ENCODE measurements at regions not wholly inside any gene's neighbourhood (a gene's known extent, or its start where the extent isn't known, plus 50 kb on each side); places are given as distances from the start of the nearest gene placed in this dataset.

GRCh38 chr1:229130028-229130668 is 140.8 kb upstream of the RAB4A start (continued):
- 0 out of 2 replicates have a peak, but pooled peaks have one; percentile 50 for TF ChIP-seq MTERF4 (CRISPR knock-in tag; IDR thresholded peaks at IDR 0.05)
- peak; percentile 95 for TF ChIP-seq GATAD2A (CRISPR knock-in tag; IDR thresholded peaks at IDR 0.05)
- TF ChIP-seq ZFP1 (CRISPR knock-in tag; IDR thresholded peaks at IDR 0.05), result no peak
- TF ChIP-seq IKZF5 (CRISPR knock-in tag; IDR thresholded peaks at IDR 0.05), result peak; percentile 44; the same call in 1 of the 2 replicates
- TF ChIP-seq POGK (CRISPR knock-in tag; conservative IDR thresholded peaks at IDR 0.05), result peak; percentile 65
- peak; percentile 61; the same call in 1 of the 2 replicates for TF ChIP-seq NFIC (IDR thresholded peaks at IDR 0.05; ENCODE audit: low read length)
- peak; percentile 49; the same call in 1 of the 2 replicates for TF ChIP-seq ZNF501 (CRISPR knock-in tag; IDR thresholded peaks at IDR 0.05)
- TF ChIP-seq RARG (CRISPR knock-in tag; IDR thresholded peaks at IDR 0.05; ENCODE audit: low read depth), result no peak
- TF ChIP-seq ZNF468 (CRISPR knock-in tag; IDR thresholded peaks at IDR 0.05), result no peak
- TF ChIP-seq, protein P1, sequence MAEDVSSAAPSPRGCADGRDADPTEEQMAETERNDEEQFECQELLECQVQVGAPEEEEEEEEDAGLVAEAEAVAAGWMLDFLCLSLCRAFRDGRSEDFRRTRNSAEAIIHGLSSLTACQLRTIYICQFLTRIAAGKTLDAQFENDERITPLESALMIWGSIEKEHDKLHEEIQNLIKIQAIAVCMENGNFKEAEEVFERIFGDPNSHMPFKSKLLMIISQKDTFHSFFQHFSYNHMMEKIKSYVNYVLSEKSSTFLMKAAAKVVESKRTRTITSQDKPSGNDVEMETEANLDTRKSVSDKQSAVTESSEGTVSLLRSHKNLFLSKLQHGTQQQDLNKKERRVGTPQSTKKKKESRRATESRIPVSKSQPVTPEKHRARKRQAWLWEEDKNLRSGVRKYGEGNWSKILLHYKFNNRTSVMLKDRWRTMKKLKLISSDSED (CRISPR knock-in tag; IDR thresholded peaks at IDR 0.05), result 0 out of 2 replicates have a peak, but pooled peaks have one; percentile 47
- no peak for TF ChIP-seq SP1 (IDR thresholded peaks at IDR 0.05)
- TF ChIP-seq SP1 (CRISPR knock-in tag; IDR thresholded peaks at IDR 0.05), result peak; percentile 26; the same call in 1 of the 2 replicates
- TF ChIP-seq MZF1 (CRISPR knock-in tag; IDR thresholded peaks at IDR 0.05; ENCODE audit: borderline replicate concordance), result no peak
- TF ChIP-seq, protein P2, sequence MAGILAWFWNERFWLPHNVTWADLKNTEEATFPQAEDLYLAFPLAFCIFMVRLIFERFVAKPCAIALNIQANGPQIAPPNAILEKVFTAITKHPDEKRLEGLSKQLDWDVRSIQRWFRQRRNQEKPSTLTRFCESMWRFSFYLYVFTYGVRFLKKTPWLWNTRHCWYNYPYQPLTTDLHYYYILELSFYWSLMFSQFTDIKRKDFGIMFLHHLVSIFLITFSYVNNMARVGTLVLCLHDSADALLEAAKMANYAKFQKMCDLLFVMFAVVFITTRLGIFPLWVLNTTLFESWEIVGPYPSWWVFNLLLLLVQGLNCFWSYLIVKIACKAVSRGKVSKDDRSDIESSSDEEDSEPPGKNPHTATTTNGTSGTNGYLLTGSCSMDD (CRISPR knock-in tag; IDR thresholded peaks at IDR 0.05), result no peak
- 0 out of 2 replicates have a peak, but pooled peaks have one; percentile 38 for TF ChIP-seq DNMT1 (CRISPR knock-in tag; IDR thresholded peaks at IDR 0.05)
- TF ChIP-seq SIN3B (IDR thresholded peaks at IDR 0.05; ENCODE audit: low read length), result no peak
- TF ChIP-seq NFKB2 (CRISPR knock-in tag; IDR thresholded peaks at IDR 0.05; ENCODE audit: borderline replicate concordance), result peak; percentile 70; the same call in 1 of the 2 replicates
- TF ChIP-seq SATB2 (CRISPR knock-in tag; IDR thresholded peaks at IDR 0.05), result no peak
- TF ChIP-seq ZNF678 (CRISPR knock-in tag; IDR thresholded peaks at IDR 0.05), result no peak
- TF ChIP-seq RAD21 (CRISPR knock-in tag; IDR thresholded peaks at IDR 0.05), result peak; percentile 47; the same call in 1 of the 2 replicates
- peak; percentile 22; the same call in 1 of the 2 replicates for TF ChIP-seq ZBTB21 (CRISPR knock-in tag; IDR thresholded peaks at IDR 0.05)
- peak; percentile 92 for TF ChIP-seq CEBPB (IDR thresholded peaks at IDR 0.05; ENCODE audit: borderline replicate concordance, low read depth, low read length)
- TF ChIP-seq HNF4A (CRISPR knock-in tag; IDR thresholded peaks at IDR 0.05), result peak; percentile 84
- TF ChIP-seq EEA1 (CRISPR knock-in tag; IDR thresholded peaks at IDR 0.05; ENCODE audit: borderline replicate concordance), result peak; percentile 65; the same call in 1 of the 2 replicates
- peak; percentile 82 for TF ChIP-seq ATF2 (CRISPR knock-in tag; IDR thresholded peaks at IDR 0.05)

Measured in HepG2 (cell line).